LNCaP clone FGC (cell line): ENCODE measurements at regions not wholly inside any gene's neighbourhood (a gene's known extent, or its start where the extent isn't known, plus 50 kb on each side); places are given as distances from the start of the nearest gene placed in this dataset.

Experiments used
- DNase-seq: peaks from one replicate; pipeline ENCODE4 v3.0.0-alpha.2; 2011; ENCODE audit warnings: low read depth
- H3K4me3 ChIP-seq: 2 replicates; pipeline ENCODE4 v1.5.1; 2011; ENCODE audit warnings: mild to moderate bottlenecking, low read depth, low read length, control low read depth
- TF ChIP-seq, protein P1 (sequence below): IDR thresholded peaks from 2 replicates; pipeline ENCODE4 v1.5.1; 2012; ENCODE audit warnings: mild to moderate bottlenecking; ENCODE audit not compliant: control insufficient read depth, insufficient read depth; ENCODE audit errors: extremely low read depth

DNA sequence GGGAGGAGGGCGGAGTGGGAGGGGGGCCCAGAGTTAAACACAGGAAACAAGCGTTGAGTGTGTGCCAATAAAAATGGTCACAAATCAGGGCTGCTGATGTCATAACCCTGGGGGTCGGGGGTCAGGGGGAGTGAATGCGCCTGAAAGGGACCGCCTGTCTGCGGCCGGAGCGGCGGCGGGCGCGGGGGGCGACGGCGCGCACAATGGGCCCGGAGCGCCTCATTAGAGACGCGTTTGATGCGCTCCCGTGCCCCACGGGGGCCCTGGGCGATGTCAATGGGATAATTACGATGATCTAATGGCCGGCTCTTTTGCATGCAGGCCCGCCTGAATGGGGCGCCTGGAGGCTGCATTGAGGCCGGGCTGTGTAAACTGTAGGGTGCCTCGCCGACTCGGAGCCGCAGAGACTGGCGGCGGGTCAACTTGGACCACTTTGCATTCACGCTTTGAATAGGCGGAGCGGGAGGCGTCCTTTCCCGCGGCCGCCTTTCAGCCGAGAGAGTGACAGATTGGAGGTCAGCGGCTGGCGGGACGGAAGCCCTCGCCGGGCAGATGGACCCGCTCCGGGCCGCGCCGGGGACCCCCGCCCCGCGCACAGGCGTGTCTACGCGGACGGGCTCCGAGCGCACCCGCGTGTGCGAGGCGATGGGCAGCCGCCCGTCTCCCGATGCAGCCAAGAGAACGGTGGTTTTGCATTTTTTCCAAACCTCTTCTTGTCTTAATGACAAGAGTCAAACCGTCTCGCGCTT lies 296.1 kb downstream of the TFAP2C start:
- TF ChIP-seq, protein P1, sequence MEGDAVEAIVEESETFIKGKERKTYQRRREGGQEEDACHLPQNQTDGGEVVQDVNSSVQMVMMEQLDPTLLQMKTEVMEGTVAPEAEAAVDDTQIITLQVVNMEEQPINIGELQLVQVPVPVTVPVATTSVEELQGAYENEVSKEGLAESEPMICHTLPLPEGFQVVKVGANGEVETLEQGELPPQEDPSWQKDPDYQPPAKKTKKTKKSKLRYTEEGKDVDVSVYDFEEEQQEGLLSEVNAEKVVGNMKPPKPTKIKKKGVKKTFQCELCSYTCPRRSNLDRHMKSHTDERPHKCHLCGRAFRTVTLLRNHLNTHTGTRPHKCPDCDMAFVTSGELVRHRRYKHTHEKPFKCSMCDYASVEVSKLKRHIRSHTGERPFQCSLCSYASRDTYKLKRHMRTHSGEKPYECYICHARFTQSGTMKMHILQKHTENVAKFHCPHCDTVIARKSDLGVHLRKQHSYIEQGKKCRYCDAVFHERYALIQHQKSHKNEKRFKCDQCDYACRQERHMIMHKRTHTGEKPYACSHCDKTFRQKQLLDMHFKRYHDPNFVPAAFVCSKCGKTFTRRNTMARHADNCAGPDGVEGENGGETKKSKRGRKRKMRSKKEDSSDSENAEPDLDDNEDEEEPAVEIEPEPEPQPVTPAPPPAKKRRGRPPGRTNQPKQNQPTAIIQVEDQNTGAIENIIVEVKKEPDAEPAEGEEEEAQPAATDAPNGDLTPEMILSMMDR, result no peak
- H3K4me3 ChIP-seq, result peak overlapping the region; percentile 2; the same call in 1 of the 2 replicates
- no peak for DNase-seq

GRCh38 chr20:56925831-56926170 lies 296.7 kb downstream of the TFAP2C start:
- TF ChIP-seq, protein P1, result no peak
- no peak for DNase-seq
- H3K4me3 ChIP-seq, result no peak overlapping the region; the same call in 1 of the 2 replicates

DNA sequence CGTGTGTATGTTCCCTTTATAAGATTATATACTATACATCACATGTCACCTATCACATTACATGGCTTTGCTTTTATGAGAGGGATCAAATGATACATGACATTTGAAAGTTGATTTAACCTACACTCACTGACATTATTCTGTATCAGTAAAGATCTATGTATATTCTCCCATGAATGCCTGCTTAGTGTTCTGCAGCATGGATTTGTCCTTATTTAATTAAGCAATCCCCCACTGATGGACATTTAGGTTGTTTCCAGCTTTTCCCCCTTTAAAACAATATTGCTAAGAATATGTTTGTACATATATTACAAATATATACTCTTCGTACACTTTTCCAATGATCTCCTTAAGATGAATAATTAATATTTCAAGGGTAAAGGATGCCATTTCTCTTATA lies 297.4 kb downstream of the TFAP2C start:
- TF ChIP-seq, protein P1, result no peak
- no peak for DNase-seq
- H3K4me3 ChIP-seq, result no peak overlapping the region

DNA sequence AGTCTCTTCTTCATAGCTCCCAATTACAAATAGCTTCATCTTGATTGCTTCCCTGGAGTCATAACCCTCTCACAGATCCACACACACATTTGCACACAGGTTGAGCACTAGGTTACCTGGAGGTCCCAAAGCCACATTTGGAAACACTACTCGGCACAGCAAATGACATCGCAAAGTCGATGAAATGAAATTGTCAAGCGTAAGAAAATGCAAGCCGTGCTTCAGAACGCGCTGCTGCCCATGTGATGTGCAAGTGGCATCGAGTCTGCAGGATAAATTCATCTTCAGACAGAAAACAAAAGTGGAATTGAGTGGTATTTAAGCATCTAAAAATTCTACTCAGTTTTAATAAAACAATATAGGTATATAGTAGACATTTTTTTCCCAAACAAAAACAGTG lies 298.0 kb downstream of the TFAP2C start:
- TF ChIP-seq, protein P1, result no peak
- no peak overlapping the region for H3K4me3 ChIP-seq
- DNase-seq, result no peak

GRCh38 chr20:56928007-56928406 lies 298.9 kb downstream of the TFAP2C start:
- no peak for DNase-seq
- TF ChIP-seq, protein P1, result no peak
- no peak overlapping the region for H3K4me3 ChIP-seq

GRCh38 chr20:56929606-56930005 lies 300.5 kb downstream of the TFAP2C start:
- no peak overlapping the region for H3K4me3 ChIP-seq
- TF ChIP-seq, protein P1, result no peak
- no peak for DNase-seq

DNA sequence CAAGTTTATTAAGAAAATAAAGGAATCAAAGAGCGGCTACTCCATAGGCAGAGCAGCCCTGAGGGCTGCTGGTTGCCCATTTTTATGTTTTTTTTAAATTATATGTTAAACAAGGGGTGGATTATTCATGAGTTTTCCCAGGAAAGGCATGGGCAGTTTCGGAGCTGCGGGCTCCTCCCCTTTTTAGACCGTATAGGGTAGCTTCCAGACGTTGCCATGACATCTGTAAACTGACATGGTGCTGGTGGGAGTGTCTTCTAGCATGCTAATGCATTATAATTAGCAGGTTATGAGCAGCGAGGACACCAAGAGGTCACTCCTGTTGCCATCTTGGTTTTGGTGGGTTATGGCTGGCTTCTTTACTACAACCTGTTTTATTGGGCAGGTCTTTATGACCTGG lies 301.8 kb downstream of the TFAP2C start:
- DNase-seq, result no peak
- TF ChIP-seq, protein P1, result no peak
- no peak overlapping the region for H3K4me3 ChIP-seq
